Subcutaneous abdominal adipose tissue (tissue), 5 donors: ENCODE measurements at regions not wholly inside any gene's neighbourhood (a gene's known extent, or its start where the extent isn't known, plus 50 kb on each side); places are given as distances from the start of the nearest gene placed in this dataset.
"Not testable (repeated sequence)": the region's sequence is repeated elsewhere in the genome, so short reads cannot be mapped to it uniquely, and the experiment has no call there.

Experiments
- H3K27ac ChIP-seq: one replicate; pipeline ENCODE4 v1.7.0; 2013; ENCODE audit warnings: low read depth, mild to moderate bottlenecking, inconsistent platforms, low read length, moderate library complexity
- H3K27me3 ChIP-seq, 5 donors: one replicate each; pipeline ENCODE4 v1.7.0; 2013; ENCODE audit warnings: low read length in 5 of 5, inconsistent platforms in 1 of 5; ENCODE audit not compliant: control insufficient read depth in 5 of 5, insufficient read depth in 4 of 5
- H3K36me3 ChIP-seq, 5 donors: one replicate each; pipeline ENCODE4 v1.7.0; 2013; ENCODE audit warnings: low read length in 5 of 5; ENCODE audit not compliant: control insufficient read depth in 5 of 5, insufficient read depth in 5 of 5
- H3K4me1 ChIP-seq, 5 donors: one replicate each; pipeline ENCODE4 v1.7.0; 2013; ENCODE audit warnings: low read length in 5 of 5, mild to moderate bottlenecking in 3 of 5, moderate library complexity in 1 of 5; ENCODE audit not compliant: control insufficient read depth in 5 of 5, insufficient read depth in 5 of 5
- H3K4me3 ChIP-seq, 5 donors: one replicate each; pipeline ENCODE4 v1.7.0; 2013; ENCODE audit warnings: low read length in 5 of 5, low read depth in 1 of 5
- H3K9ac ChIP-seq, 5 donors: one replicate each; pipeline ENCODE4 v1.7.0; 2013; ENCODE audit warnings: low read length in 5 of 5, mild to moderate bottlenecking in 4 of 5, moderate library complexity in 3 of 5
- H3K9me3 ChIP-seq, 5 donors: one replicate each; pipeline ENCODE4 v1.7.0; 2013; ENCODE audit warnings: low read length in 5 of 5; ENCODE audit not compliant: control insufficient read depth in 5 of 5
- donor health status: healthy.
- donor health status: healthy.
- donor health status: healthy.
- donor health status: healthy.
- donor health status: healthy.

GRCh38 chr20:30845923-30846322 is 411.5 kb upstream of the DEFB115 start:
- H3K4me1 ChIP-seq, H3K4me3 ChIP-seq, H3K9ac ChIP-seq, H3K36me3 ChIP-seq, H3K27ac ChIP-seq, H3K27me3 ChIP-seq, H3K9me3 ChIP-seq: not testable (repeated sequence)

- H3K9me3 ChIP-seq, result peaks cover 0 to 19% (median 7%) of the 10 kb centered on the region in 5 donors
- not testable (repeated sequence) for H3K4me1 ChIP-seq, H3K27me3 ChIP-seq, H3K36me3 ChIP-seq, H3K4me3 ChIP-seq, H3K27ac ChIP-seq, H3K9ac ChIP-seq
These were observed 389.2 kb upstream of the DEFB115 start for GRCh38 chr20:30868271-30868670.

GRCh38 chr20:30871127-30871526 is 386.3 kb upstream of the DEFB115 start:
- not testable (repeated sequence) for H3K36me3 ChIP-seq, H3K27me3 ChIP-seq, H3K4me1 ChIP-seq, H3K4me3 ChIP-seq, H3K27ac ChIP-seq, H3K9ac ChIP-seq
- H3K9me3 ChIP-seq, result peaks cover 0 to 23% (median 12%) of the 10 kb centered on the region in 5 donors

- not testable (repeated sequence) for H3K4me1 ChIP-seq, H3K9ac ChIP-seq, H3K36me3 ChIP-seq, H3K27ac ChIP-seq, H3K27me3 ChIP-seq, H3K4me3 ChIP-seq
- peaks cover 0 to 23% (median 14%) of the 10 kb centered on the region in 5 donors for H3K9me3 ChIP-seq
These were observed 385.2 kb upstream of the DEFB115 start for GRCh38 chr20:30872252-30872651.

- peaks cover 0 to 12% (median 5%) of the 10 kb centered on the region in 5 donors for H3K9me3 ChIP-seq
- H3K4me3 ChIP-seq, H3K36me3 ChIP-seq, H3K27me3 ChIP-seq, H3K4me1 ChIP-seq, H3K9ac ChIP-seq, H3K27ac ChIP-seq: not testable (repeated sequence)
These were observed 381.6 kb upstream of the DEFB115 start for GRCh38 chr20:30875868-30876267.

GRCh38 chr20:30891400-30891799 is 366.1 kb upstream of the DEFB115 start:
- Histone ChIP-seq H3K27me3 (peaks cover 0 to 13% (median 3%) of the 10 kb centered on the region in 5 donors), H3K9me3 (peaks cover 0 to 17% (median 5%) of the 10 kb centered on the region in 5 donors)
- H3K4me3 ChIP-seq, H3K27ac ChIP-seq, H3K9ac ChIP-seq, H3K36me3 ChIP-seq, H3K4me1 ChIP-seq: not testable (repeated sequence)

- no peaks in the 10 kb centered on the region for H3K36me3 ChIP-seq
- no peak overlapping the region for H3K9ac ChIP-seq
- H3K4me1 ChIP-seq, result no peaks in the 10 kb centered on the region
- H3K27me3 ChIP-seq, result peaks cover 0 to 13% (median 3%) of the 10 kb centered on the region in 5 donors
- H3K27ac ChIP-seq, result no peak overlapping the region
- peaks cover 0 to 17% (median 4%) of the 10 kb centered on the region in 5 donors for H3K9me3 ChIP-seq
- H3K4me3 ChIP-seq, result no peak overlapping the region
These were observed 364.7 kb upstream of the DEFB115 start for GRCh38 chr20:30892541-30893345.

- Histone ChIP-seq H3K9me3 (peaks cover 0 to 16% (median 2%) of the 10 kb centered on the region in 5 donors), H3K27me3 (peaks cover 0 to 13% (median 3%) of the 10 kb centered on the region in 5 donors)
- not testable (repeated sequence) for H3K4me3 ChIP-seq, H3K9ac ChIP-seq, H3K36me3 ChIP-seq, H3K27ac ChIP-seq, H3K4me1 ChIP-seq
These were observed 363.8 kb upstream of the DEFB115 start for GRCh38 chr20:30893346-30894314.

- H3K4me3 ChIP-seq, H3K4me1 ChIP-seq, H3K36me3 ChIP-seq, H3K27ac ChIP-seq, H3K9ac ChIP-seq: not testable (repeated sequence)
- Histone ChIP-seq H3K9me3 (peaks cover 0 to 15% (median 0%) of the 10 kb centered on the region in 5 donors), H3K27me3 (peaks cover 0 to 20% (median 3%) of the 10 kb centered on the region in 5 donors)
These were observed 362.6 kb upstream of the DEFB115 start for GRCh38 chr20:30894707-30895353.
